A549 (cell line): ENCODE measurements at regions not wholly inside any gene's neighbourhood (a gene's known extent, or its start where the extent isn't known, plus 50 kb on each side); places are given as distances from the start of the nearest gene placed in this dataset.

Experiments used
- RAD21 ChIP-seq, 2 experiments: fragments of >200 bp in 1 of 2; sonication (Bioruptor Twin) in 1 of 2; formaldehyde crosslinking in 1 of 2; IDR thresholded peaks in 1 of 2; conservative IDR thresholded peaks in 1 of 2; 2 replicates in 1 of 2; 3 replicates in 1 of 2; pipeline ENCODE4 v1.6.1; 2012 to 2018; ENCODE audit warnings: inconsistent platforms in 1 of 2
- TF ChIP-seq, protein P1 (sequence below): IDR thresholded peaks from 2 replicates; pipeline ENCODE4 v1.6.1; 2012
- TF ChIP-seq, protein P2 (sequence below): fragments of >200 bp; sonication (Bioruptor Twin); formaldehyde crosslinking; IDR thresholded peaks from 3 replicates; pipeline ENCODE4 v1.5.1; 2016

DNA sequence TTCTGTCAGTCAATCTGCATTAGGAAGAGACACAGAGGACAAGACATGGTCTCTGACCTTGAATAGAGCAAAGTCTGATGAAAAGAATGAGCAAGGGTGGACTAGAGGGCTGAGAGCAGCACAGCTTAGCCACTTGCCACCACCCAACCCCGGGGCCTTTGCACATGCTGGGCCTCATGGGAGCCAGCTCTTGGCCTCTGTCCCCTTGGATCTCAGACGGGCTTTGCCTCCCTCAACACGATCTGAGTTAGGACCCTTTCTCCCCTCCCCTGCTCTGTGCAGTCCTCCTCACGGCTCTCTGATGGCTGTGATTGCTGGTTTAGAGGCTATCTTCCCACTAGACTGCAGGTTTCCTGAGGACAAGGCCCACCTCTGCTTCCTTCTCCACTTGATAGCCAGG lies 131.6 kb upstream of the B3GAT1 start:
- TF ChIP-seq, protein P1, sequence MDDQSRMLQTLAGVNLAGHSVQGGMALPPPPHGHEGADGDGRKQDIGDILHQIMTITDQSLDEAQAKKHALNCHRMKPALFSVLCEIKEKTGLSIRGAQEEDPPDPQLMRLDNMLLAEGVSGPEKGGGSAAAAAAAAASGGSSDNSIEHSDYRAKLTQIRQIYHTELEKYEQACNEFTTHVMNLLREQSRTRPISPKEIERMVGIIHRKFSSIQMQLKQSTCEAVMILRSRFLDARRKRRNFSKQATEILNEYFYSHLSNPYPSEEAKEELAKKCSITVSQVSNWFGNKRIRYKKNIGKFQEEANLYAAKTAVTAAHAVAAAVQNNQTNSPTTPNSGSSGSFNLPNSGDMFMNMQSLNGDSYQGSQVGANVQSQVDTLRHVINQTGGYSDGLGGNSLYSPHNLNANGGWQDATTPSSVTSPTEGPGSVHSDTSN, result no peak
- TF ChIP-seq RAD21 (conservative IDR thresholded peaks at IDR 0.05 in 1 of 2, IDR thresholded peaks at IDR 0.05 in 1 of 2), result no peak
- TF ChIP-seq, protein P2, sequence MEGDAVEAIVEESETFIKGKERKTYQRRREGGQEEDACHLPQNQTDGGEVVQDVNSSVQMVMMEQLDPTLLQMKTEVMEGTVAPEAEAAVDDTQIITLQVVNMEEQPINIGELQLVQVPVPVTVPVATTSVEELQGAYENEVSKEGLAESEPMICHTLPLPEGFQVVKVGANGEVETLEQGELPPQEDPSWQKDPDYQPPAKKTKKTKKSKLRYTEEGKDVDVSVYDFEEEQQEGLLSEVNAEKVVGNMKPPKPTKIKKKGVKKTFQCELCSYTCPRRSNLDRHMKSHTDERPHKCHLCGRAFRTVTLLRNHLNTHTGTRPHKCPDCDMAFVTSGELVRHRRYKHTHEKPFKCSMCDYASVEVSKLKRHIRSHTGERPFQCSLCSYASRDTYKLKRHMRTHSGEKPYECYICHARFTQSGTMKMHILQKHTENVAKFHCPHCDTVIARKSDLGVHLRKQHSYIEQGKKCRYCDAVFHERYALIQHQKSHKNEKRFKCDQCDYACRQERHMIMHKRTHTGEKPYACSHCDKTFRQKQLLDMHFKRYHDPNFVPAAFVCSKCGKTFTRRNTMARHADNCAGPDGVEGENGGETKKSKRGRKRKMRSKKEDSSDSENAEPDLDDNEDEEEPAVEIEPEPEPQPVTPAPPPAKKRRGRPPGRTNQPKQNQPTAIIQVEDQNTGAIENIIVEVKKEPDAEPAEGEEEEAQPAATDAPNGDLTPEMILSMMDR, result no peak
